ENCODE measurements at regions not wholly inside any gene's neighbourhood (a gene's known extent, or its start where the extent isn't known, plus 50 kb on each side); places are given as distances from the start of the nearest gene placed in this dataset.
A peak's percentile ranks its signal among the peaks of the same experiment; 100 is the strongest.

- Histone ChIP-seq H3K27ac (no peak overlapping the region), H3K9me3 (no peaks in the 10 kb centered on the region), H3K27me3 (peaks cover 0 to 8% of the 10 kb centered on the region in 2 donors), H3K4me1 (no peaks in the 10 kb centered on the region), H3K36me3 (no peaks in the 10 kb centered on the region), H3K4me3 (no peak overlapping the region)
- intact Hi-C loops (cut with DNase I; ENCODE audit: low total_unique reads) = no loop called here
- peak in 1 of 2 donors; percentile 33 for DNase-seq (ENCODE audit: low spot score in 2 of 2)
- no peak for TF ChIP-seq POLR2AphosphoS5 (IDR thresholded peaks at IDR 0.05)
Observed at GRCh38 chr1:5645135-5645399, 347.2 kb downstream of the NPHP4 start.

GRCh38 chr1:5644281-5645134 is 347.7 kb downstream of the NPHP4 start:
- Histone ChIP-seq H3K36me3 (no peaks in the 10 kb centered on the region), H3K27ac (no peak overlapping the region), H3K9me3 (no peaks in the 10 kb centered on the region), H3K4me1 (no peaks in the 10 kb centered on the region), H3K4me3 (no peak overlapping the region), H3K27me3 (peaks cover 0 to 7% of the 10 kb centered on the region in 2 donors)
- intact Hi-C loops (cut with DNase I; ENCODE audit: low total_unique reads) = no loop called here
- TF ChIP-seq POLR2AphosphoS5 (IDR thresholded peaks at IDR 0.05) (no peak), POLR2A (IDR thresholded peaks at IDR 0.05) (no peak), CTCF (IDR thresholded peaks at IDR 0.05) (no peak)
- DNase-seq (ENCODE audit: low spot score in 2 of 2) = peak in 1 of 2 donors; percentile 20

GRCh38 chr1:5643360-5644107 is 348.7 kb downstream of the NPHP4 start:
- H3K4me1 ChIP-seq = no peaks in the 10 kb centered on the region
- no peaks in the 10 kb centered on the region for H3K36me3 ChIP-seq
- DNase-seq (ENCODE audit: low spot score in 2 of 2) = peak in 1 of 2 donors; percentile 43
- H3K27ac ChIP-seq = no peak overlapping the region
- intact Hi-C loops (cut with DNase I; ENCODE audit: low total_unique reads) = no loop called here
- no peak overlapping the region for H3K4me3 ChIP-seq
- no peaks in the 10 kb centered on the region for H3K9me3 ChIP-seq
- H3K27me3 ChIP-seq = peaks cover 0 to 5% of the 10 kb centered on the region in 2 donors
- TF ChIP-seq CTCF (IDR thresholded peaks at IDR 0.05) (no peak), POLR2AphosphoS5 (IDR thresholded peaks at IDR 0.05) (no peak), POLR2A (IDR thresholded peaks at IDR 0.05) (no peak)

- no peak for TF ChIP-seq POLR2A (IDR thresholded peaks at IDR 0.05)
- TF ChIP-seq POLR2AphosphoS5 (IDR thresholded peaks at IDR 0.05) = no peak
- TF ChIP-seq CTCF (IDR thresholded peaks at IDR 0.05) = no peak
- intact Hi-C loops (cut with DNase I; ENCODE audit: low total_unique reads) = no loop called here
- Histone ChIP-seq H3K27me3 (peaks cover 0 to 5% of the 10 kb centered on the region in 2 donors), H3K27ac (no peak overlapping the region), H3K4me1 (no peaks in the 10 kb centered on the region), H3K4me3 (no peak overlapping the region), H3K9me3 (no peaks in the 10 kb centered on the region), H3K36me3 (no peaks in the 10 kb centered on the region)
- DNase-seq (ENCODE audit: low spot score in 2 of 2) = no peak
Observed at GRCh38 chr1:5640845-5641244, 351.4 kb downstream of the NPHP4 start.

- peak in 1 of 2 donors; percentile 22 for DNase-seq (ENCODE audit: low spot score in 2 of 2)
- Histone ChIP-seq H3K27ac (no peak overlapping the region), H3K4me1 (no peaks in the 10 kb centered on the region), H3K36me3 (no peaks in the 10 kb centered on the region), H3K9me3 (no peaks in the 10 kb centered on the region), H3K4me3 (no peak overlapping the region), H3K27me3 (peaks cover 0 to 5% of the 10 kb centered on the region in 2 donors)
- intact Hi-C loops (cut with DNase I; ENCODE audit: low total_unique reads) = loop anchor here (5.0 kb wide), 1 partner anchor 1567 kb away; no protein-coding TSS in a partner anchor
- no peak for TF ChIP-seq POLR2A (IDR thresholded peaks at IDR 0.05)
- no peak for TF ChIP-seq POLR2AphosphoS5 (IDR thresholded peaks at IDR 0.05)
- no peak for TF ChIP-seq CTCF (IDR thresholded peaks at IDR 0.05)
Observed at GRCh38 chr1:5639106-5639722, 353.0 kb downstream of the NPHP4 start.

Data from breast epithelium (tissue), 4 donors.